Immature natural killer cell (primary cell): ENCODE measurements at regions not wholly inside any gene's neighbourhood (a gene's known extent, or its start where the extent isn't known, plus 50 kb on each side); places are given as distances from the start of the nearest gene placed in this dataset.
"Not testable (repeated sequence)": the region's sequence is repeated elsewhere in the genome, so short reads cannot be mapped to it uniquely, and the experiment has no call there.

Source experiments
- DNase-seq, 3 donors: peaks; one replicate each; pipeline ENCODE4 v3.0.0; 2022; ENCODE audit warnings: mixed read lengths in 1 of 3
- H3K27ac Mint-ChIP-seq, 6 donors: one replicate each; pipeline ENCODE4 v1.8.0; 2020; ENCODE audit warnings: mixed read lengths in 6 of 6, mild to moderate bottlenecking in 5 of 6, inconsistent platforms in 4 of 6, moderate library complexity in 3 of 6
- H3K27me3 Mint-ChIP-seq, 3 donors: one replicate each; pipeline ENCODE4 v1.8.0; 2020 to 2021; ENCODE audit warnings: low read depth in 3 of 3, mild to moderate bottlenecking in 3 of 3, mixed read lengths in 3 of 3, moderate library complexity in 3 of 3, inconsistent platforms in 1 of 3
- H3K36me3 Mint-ChIP-seq, 3 donors: one replicate each; pipeline ENCODE4 v1.8.0; 2020; ENCODE audit warnings: mixed read lengths in 3 of 3, inconsistent platforms in 2 of 3, mild to moderate bottlenecking in 2 of 3
- H3K4me1 Mint-ChIP-seq, 2 donors: one replicate each; pipeline ENCODE4 v1.8.0; 2020; ENCODE audit warnings: inconsistent platforms in 2 of 2, mild to moderate bottlenecking in 2 of 2, mixed read lengths in 2 of 2, moderate library complexity in 1 of 2
- H3K4me3 Mint-ChIP-seq, 5 donors: one replicate each; pipeline ENCODE4 v1.8.0; 2020; ENCODE audit warnings: mild to moderate bottlenecking in 5 of 5, mixed read lengths in 5 of 5, inconsistent platforms in 3 of 5, moderate library complexity in 3 of 5
- H3K9me3 Mint-ChIP-seq, 6 donors: one replicate each; pipeline ENCODE4 v1.8.0; 2020; ENCODE audit warnings: mild to moderate bottlenecking in 6 of 6, mixed read lengths in 6 of 6, inconsistent platforms in 4 of 6, moderate library complexity in 3 of 6

DNA sequence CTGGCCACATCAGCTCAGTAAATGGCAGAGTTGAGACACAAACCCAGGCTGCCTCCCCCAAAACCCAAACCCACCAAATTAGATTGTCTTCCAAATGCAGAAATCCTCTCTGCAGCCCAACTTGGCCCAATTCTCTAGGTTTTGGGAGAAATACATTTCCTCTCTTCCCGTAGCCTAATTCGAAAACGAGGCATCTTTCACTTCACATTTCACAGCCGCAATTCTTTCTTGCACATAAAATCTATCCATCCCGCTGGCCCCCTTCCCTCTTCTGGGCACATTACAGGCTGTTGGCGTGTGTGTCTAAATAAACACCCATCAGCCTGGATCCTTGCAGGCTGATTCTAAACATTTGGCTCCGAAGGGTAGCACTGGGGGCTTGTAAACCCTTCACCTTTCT is 83.8 kb upstream of the VRK1 start:
- Mint-ChIP-seq H3K9me3 (no peaks in the 10 kb centered on the region), H3K4me3 (no peak overlapping the region), H3K36me3 (no peaks in the 10 kb centered on the region), H3K27ac (no peak overlapping the region), H3K27me3 (peaks cover 3 to 10% (median 3%) of the 10 kb centered on the region in 3 donors), H3K4me1 (no peaks in the 10 kb centered on the region)
- no peak for DNase-seq

DNA sequence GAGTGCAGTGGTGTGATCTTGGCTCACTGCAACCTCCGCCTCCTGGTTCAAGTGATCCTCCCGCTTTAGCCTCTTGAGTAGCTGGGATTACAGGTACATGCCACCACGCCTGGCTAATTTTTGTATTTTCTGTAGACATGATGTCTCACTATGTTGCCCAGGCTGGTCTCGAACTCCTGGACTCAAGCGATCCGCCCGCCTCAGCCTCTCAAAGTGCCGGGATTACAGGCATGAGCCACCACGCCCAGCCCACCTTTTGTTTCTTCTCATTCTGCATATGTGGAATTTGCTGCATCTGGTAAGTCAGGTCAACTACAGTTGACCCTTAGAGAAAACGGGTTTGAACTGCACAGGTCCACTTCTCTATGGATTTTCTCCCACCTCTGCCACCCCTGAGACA is 82.6 kb upstream of the VRK1 start:
- peaks cover 3 to 10% (median 3%) of the 10 kb centered on the region in 3 donors for H3K27me3 Mint-ChIP-seq
- not testable (repeated sequence) for H3K4me1 Mint-ChIP-seq, H3K9me3 Mint-ChIP-seq, H3K4me3 Mint-ChIP-seq, DNase-seq, H3K27ac Mint-ChIP-seq, H3K36me3 Mint-ChIP-seq

DNA sequence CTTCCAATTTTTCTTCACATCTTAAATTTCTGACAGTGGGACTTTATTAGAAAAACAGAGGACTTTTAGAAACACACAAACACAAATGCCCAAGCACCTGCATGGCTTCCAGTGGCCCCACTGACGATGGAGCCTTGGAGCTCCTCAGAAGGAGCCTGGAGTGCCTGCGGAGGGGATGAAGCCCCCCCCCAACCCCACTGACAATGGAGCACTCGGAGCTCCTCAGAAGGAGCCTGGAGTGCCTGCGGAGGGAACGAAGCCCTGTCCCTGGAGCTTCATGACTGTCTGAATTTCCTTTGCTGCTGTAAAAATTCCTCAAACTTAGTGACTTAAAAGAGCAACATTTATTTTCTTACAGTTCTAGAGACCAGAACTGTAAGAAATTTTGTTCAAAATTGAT is 80.1 kb upstream of the VRK1 start:
- Mint-ChIP-seq H3K4me3 (no peak overlapping the region), H3K9me3 (no peaks in the 10 kb centered on the region), H3K4me1 (no peaks in the 10 kb centered on the region), H3K27ac (no peak overlapping the region), H3K27me3 (peaks cover 3 to 10% (median 6%) of the 10 kb centered on the region in 3 donors), H3K36me3 (no peaks in the 10 kb centered on the region)
- DNase-seq: no peak

DNA sequence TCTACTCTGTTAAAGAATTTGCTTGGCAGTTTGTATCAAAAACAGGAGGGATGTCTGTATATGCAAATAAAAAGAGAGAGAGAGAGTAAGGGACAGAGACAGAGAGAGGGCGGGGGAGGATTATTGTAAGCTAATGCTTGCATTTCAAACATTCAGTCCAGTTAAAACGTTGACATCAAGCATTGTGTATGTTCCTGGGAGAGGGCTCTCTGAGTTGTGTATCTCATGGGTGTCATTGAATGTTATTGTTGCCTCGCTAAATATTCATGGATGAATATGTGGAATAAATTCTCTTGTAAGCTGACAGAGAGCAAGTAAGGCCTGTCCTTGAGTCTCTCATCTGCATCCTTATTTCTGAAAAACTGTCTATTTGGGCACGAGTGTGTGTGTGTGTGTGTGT is 78.8 kb upstream of the VRK1 start:
- no peak for DNase-seq
- no peaks in the 10 kb centered on the region for H3K4me1 Mint-ChIP-seq
- no peak overlapping the region for H3K4me3 Mint-ChIP-seq
- H3K27me3 Mint-ChIP-seq: peaks cover 3 to 6% (median 3%) of the 10 kb centered on the region in 3 donors
- no peaks in the 10 kb centered on the region for H3K9me3 Mint-ChIP-seq
- no peaks in the 10 kb centered on the region for H3K36me3 Mint-ChIP-seq
- H3K27ac Mint-ChIP-seq: no peak overlapping the region

DNA sequence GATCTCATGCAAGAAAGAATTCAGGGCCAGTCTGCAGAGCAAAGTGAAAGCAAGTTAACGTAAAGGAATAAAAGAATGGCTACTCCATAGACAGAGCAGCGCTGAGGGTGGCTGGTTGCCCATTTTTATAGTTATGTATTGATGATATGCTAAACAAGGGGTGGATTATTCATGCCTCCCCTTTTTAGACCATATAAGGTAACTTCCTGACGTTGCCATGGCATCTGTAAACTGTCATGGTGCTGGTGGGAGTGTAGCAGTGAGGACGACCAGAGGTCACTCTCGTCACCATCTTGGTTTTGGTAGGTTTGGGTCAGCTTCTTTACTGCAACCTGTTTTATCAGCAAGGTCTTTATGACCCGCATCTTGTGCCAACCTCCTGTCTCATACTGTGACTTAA is 76.5 kb upstream of the VRK1 start:
- H3K36me3 Mint-ChIP-seq, DNase-seq: not testable (repeated sequence)

DNA sequence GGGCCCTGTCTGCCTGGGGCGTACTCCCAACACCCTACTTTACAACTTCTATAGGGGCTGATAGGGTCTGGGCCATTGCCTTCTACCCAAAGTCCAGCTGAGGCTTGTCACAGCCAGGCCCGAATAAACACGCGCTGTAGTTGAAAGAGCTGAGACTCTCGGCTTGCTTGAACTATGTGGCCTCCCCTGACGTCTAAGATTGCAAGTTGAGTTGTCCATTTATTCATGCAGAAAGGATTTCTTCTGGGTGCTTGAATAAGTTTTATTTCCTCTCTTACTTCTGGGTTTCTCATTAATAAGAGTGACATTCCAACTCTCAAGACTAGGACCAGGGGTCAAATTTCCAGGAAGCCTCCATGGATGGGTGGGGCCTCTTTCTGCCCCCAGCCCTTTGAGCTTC is 74.4 kb upstream of the VRK1 start:
- H3K9me3 Mint-ChIP-seq: no peaks in the 10 kb centered on the region
- no peaks in the 10 kb centered on the region for H3K36me3 Mint-ChIP-seq
- no peak overlapping the region for H3K27ac Mint-ChIP-seq
- H3K4me1 Mint-ChIP-seq: no peaks in the 10 kb centered on the region
- no peak overlapping the region for H3K4me3 Mint-ChIP-seq
- peaks cover 1 to 10% (median 3%) of the 10 kb centered on the region in 3 donors for H3K27me3 Mint-ChIP-seq
- no peak for DNase-seq

More for the DNA sequence above, 76.5 kb upstream of the VRK1 start:
- H3K27ac Mint-ChIP-seq, H3K4me3 Mint-ChIP-seq, H3K27me3 Mint-ChIP-seq, H3K9me3 Mint-ChIP-seq, H3K4me1 Mint-ChIP-seq: not testable (repeated sequence)

DNA sequence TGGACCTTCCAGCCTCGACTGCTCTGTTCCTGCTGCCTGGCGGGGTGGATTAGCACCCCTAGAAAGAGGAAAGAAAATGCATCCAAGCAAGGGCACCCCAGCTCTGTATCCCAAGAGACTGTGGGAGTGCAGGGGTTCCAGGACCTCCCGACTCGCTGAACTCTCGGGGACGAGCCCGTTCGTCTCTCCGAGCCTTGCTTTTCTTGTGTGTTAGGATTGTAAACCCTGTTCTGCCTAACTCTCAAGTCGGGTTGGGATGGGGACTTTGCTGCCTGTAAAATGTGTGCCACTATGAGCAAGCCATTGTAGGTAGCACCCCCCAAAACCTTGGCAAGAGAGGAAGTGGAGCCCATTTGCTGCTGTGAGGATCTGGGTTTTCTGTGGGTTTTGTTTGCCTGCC is 73.2 kb upstream of the VRK1 start:
- Mint-ChIP-seq H3K27ac (no peak overlapping the region), H3K27me3 (peaks cover 1 to 10% (median 3%) of the 10 kb centered on the region in 3 donors), H3K9me3 (no peaks in the 10 kb centered on the region), H3K4me1 (no peaks in the 10 kb centered on the region), H3K4me3 (no peak overlapping the region), H3K36me3 (no peaks in the 10 kb centered on the region)
- no peak for DNase-seq

DNA sequence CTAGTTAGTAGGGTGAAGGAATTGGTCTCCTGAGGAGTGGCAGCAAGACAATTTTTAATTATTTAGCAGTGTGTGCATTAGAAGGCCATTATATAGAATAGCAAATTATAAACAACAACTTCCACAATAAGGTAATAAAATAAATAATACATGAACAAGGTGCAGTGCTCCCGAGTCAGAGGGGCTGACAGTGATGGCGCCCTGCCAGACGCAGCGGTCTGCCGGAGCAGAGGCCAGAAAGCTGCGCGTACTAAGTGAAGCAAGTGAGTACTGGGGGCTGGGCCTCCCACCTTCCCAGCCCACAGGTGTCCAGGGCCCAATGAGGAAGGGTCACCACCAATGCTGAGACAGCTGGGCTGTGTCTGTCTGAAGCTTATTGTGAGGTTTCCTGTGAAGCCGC is 72.0 kb upstream of the VRK1 start:
- Mint-ChIP-seq H3K4me3 (no peak overlapping the region), H3K4me1 (no peaks in the 10 kb centered on the region), H3K9me3 (no peaks in the 10 kb centered on the region), H3K27me3 (peaks cover 0 to 10% (median 1%) of the 10 kb centered on the region in 3 donors), H3K27ac (no peak overlapping the region), H3K36me3 (no peaks in the 10 kb centered on the region)
- DNase-seq: no peak

DNA sequence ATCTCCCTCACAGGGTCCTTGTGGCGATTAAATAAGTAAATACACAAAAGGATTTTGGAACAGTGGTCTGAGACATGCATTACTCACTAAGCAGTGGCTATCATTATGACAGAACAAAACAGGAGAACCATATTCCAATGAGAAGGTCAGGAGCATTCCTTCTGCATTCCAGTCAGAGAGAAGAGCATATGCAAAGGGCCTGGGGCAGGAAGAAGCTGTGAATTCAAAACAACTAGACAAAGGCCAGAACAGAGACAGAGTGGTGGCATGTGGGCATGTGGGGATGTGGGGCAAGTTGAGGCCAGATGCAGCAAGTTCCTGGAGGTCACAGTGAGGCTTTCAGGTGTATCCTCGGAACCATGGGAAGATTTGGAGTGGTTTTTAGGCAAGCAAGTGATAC is 70.1 kb upstream of the VRK1 start:
- no peaks in the 10 kb centered on the region for H3K9me3 Mint-ChIP-seq

DNA sequence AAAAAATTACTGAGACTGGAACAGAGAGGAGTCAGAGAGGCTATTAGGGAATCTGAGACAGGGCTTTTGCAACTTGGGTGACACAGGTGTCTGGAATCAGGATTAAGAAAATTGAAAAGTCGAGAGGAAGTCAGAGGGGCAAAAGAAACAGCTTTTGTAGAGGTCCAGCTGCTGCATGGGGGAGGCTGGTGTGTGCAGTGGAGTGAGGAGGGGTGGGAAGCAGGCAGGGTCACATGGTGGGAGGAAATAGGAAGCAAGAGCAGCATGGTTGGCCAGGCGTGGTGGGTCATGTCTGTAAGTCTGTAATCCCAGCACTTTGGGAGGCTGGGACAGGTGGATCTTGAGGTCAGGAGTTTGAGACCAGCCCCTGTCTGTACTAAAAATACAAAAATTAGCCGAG is 69.7 kb upstream of the VRK1 start:
- H3K36me3 Mint-ChIP-seq: no peaks in the 10 kb centered on the region
- H3K27me3 Mint-ChIP-seq: peaks cover 0 to 14% (median 3%) of the 10 kb centered on the region in 3 donors
- no peaks in the 10 kb centered on the region for H3K4me1 Mint-ChIP-seq
- H3K9me3 Mint-ChIP-seq: no peaks in the 10 kb centered on the region
- H3K27ac Mint-ChIP-seq: no peak overlapping the region
- DNase-seq: no peak
- no peak overlapping the region for H3K4me3 Mint-ChIP-seq

More for the DNA sequence above, 70.1 kb upstream of the VRK1 start:
- no peaks in the 10 kb centered on the region for H3K36me3 Mint-ChIP-seq
- no peak for DNase-seq
- H3K4me1 Mint-ChIP-seq: no peaks in the 10 kb centered on the region
- no peak overlapping the region for H3K27ac Mint-ChIP-seq
- H3K4me3 Mint-ChIP-seq: no peak overlapping the region
- peaks cover 0 to 14% (median 1%) of the 10 kb centered on the region in 3 donors for H3K27me3 Mint-ChIP-seq

DNA sequence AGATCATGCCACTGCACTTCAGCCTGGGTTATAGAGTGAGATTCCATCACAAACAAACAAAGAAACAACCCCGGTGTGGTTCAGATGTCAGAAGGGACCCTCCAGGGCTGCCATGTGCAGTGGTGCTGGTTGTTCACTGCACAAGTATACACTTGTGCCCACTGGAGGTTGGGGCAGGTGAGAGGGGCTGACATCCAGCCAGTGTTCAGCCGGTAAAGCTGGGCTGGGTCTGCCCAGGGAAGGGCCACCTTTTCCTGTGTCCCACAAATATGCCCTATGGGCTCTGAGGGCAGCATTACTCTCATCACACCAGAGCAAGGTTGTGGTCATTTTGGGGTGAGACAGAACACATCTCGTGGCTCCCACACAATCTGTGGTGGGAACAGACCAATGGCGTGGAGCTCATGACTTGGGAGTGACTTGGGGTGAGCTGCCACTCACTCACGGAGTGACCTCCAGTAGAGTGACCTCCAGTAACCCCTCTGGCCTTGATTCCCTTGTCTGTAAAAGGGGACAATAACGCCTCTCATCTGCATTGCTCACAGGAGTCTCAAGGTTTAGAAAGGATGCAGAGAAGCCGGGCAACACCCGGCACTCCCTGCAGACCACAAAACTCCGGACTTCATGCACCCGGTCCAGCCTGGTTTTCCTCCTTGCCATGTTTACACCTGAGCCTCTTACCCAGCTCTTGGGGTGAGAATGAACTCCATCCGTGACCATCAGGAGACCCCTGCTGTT is 69.0 kb upstream of the VRK1 start:
- no peak overlapping the region for H3K4me3 Mint-ChIP-seq
- no peaks in the 10 kb centered on the region for H3K4me1 Mint-ChIP-seq

DNA sequence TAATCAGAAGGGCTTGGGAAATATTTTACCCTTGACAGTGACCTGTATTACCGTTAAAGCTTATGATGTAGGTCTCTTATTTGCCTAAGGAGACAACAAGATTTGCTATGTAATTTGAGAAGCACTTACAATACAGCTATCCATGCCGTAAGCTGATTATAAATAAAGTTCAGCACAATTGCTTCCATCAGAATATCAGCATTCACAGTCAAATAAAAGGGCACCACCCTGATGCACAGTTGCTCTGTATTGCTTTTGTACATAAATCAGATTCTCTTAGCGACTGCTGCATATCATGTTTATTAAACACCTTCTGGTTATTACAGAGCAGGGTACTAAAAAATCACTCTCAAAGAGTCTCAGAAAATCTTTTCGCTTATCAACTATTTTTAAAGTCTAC is 67.3 kb upstream of the VRK1 start:
- Mint-ChIP-seq H3K27me3 (peaks cover 2 to 15% (median 7%) of the 10 kb centered on the region in 3 donors), H3K4me3 (no peak overlapping the region), H3K9me3 (no peaks in the 10 kb centered on the region), H3K36me3 (no peaks in the 10 kb centered on the region), H3K27ac (no peak overlapping the region), H3K4me1 (no peaks in the 10 kb centered on the region)
- no peak for DNase-seq

More for the DNA sequence above, 69.0 kb upstream of the VRK1 start:
- H3K27me3 Mint-ChIP-seq: peaks cover 0 to 14% (median 3%) of the 10 kb centered on the region in 3 donors
- H3K27ac Mint-ChIP-seq: no peak overlapping the region
- H3K36me3 Mint-ChIP-seq: no peaks in the 10 kb centered on the region
- no peak for DNase-seq
- H3K9me3 Mint-ChIP-seq: no peaks in the 10 kb centered on the region

DNA sequence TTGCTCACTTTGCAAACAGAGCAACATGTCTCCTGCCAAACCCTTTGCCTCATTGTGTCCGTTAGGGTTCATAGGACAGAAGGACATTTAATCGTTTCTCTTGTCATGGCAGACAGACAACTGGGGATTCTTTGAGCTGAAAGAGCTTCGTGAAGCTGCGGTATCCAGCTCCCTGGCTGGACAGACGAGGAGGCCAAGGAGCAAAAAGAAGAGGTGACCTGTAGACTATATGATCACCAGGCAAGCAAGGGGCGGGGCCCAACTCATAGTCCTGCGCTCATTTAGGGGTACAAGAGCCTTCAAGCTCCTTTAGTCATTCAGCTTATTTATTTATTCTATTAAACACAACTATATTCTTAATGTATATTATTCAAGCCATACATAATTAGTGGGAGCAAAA is 66.8 kb upstream of the VRK1 start:
- Mint-ChIP-seq H3K36me3 (no peaks in the 10 kb centered on the region), H3K4me3 (no peak overlapping the region), H3K9me3 (no peaks in the 10 kb centered on the region), H3K4me1 (no peaks in the 10 kb centered on the region), H3K27ac (no peak overlapping the region), H3K27me3 (peaks cover 2 to 15% (median 7%) of the 10 kb centered on the region in 3 donors)
- DNase-seq: no peak

DNA sequence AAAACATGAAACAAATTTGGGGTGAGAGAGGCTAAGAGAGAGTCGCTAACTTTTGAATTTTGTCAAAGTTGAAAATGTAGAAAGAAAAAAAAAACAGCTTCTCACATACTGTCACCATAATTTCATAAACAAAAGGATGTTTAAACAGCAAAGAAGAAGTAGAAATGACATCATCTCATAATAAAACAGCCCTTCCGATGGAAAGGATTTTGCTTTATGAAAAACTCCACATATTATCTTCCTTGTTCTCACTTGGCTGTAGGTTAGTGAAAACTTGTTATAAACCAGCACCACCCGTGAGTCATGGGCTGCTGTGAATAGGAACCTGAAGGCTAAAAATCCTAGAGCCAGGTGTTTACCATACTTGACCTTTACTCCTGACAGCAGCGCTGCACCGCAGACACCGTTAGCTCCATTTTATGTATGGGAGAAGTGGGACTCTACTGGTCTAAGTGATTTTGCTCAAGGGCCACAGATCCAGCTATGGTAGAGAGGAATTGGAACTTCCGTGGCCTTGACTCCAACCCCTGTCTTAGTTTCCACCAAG is 63.0 kb upstream of the VRK1 start:
- Mint-ChIP-seq H3K27ac (no peak overlapping the region), H3K4me3 (no peak overlapping the region), H3K36me3 (no peaks in the 10 kb centered on the region), H3K4me1 (no peaks in the 10 kb centered on the region), H3K9me3 (no peaks in the 10 kb centered on the region), H3K27me3 (peaks cover 2 to 15% (median 9%) of the 10 kb centered on the region in 3 donors)
- no peak for DNase-seq

DNA sequence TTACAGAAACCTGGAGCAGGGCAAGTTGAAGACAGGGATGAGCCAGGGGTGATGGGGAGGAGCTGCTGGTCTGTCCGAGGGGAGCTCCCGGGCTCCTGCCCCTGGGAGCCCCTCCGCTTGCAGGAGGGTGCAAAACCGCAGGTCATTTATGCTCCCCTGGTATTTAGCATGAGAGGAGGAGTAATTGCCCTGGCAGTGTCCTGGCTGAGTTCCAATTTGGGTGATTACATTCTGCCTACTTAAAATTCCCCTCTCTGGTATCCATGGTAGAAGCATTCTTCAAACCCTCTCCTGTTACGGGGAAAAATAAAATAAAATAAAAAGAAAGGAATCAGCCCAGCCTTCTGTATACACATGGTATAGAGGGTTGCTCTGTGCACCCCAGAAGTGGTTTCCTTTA is 61.7 kb upstream of the VRK1 start:
- peaks cover 2 to 17% (median 15%) of the 10 kb centered on the region in 3 donors for H3K27me3 Mint-ChIP-seq
- no peaks in the 10 kb centered on the region for H3K36me3 Mint-ChIP-seq
- H3K9me3 Mint-ChIP-seq: no peaks in the 10 kb centered on the region
- no peak for DNase-seq
- H3K27ac Mint-ChIP-seq: no peak overlapping the region
- H3K4me1 Mint-ChIP-seq: no peaks in the 10 kb centered on the region
- H3K4me3 Mint-ChIP-seq: no peak overlapping the region
